K562 (cell line): ENCODE measurements at regions not wholly inside any gene's neighbourhood (a gene's known extent, or its start where the extent isn't known, plus 50 kb on each side); places are given as distances from the start of the nearest gene placed in this dataset.

Source experiments
- ATAC-seq: fragments of 200-7000 bp; cut with Tn5 transposase; 3 replicates; pipeline ENCODE4 v1.9.1; 2020; ENCODE audit warnings: moderate library complexity
- BruUV-seq: library from RNA; stranded (reverse); fragments of 400-500 nt; replicated peaks from 2 replicates; lab custom pipeline; 2021; lab: Mats Ljungman, UMichigan
- CTCF ChIA-PET: fragments of 300-600 bp; formaldehyde crosslinking; extraction: SDS; loops from one replicate; lab custom pipeline; 2021; ENCODE audit warnings: low intra/inter-chr PET ratio; lab: Yijun Ruan, JAX
- POLR2A ChIA-PET: fragments of 300-600, 350-650 bp; sonication (Branson Sonifier 250); formaldehyde crosslinking; extraction: SDS; loops from one replicate; lab custom pipeline; 2021; ENCODE audit warnings: antibody characterized with exemption, inconsistent platforms; lab: Yijun Ruan, JAX
- DNase-seq, 4 experiments: peaks; one replicate each; pipeline versions ENCODE4 v3.0.0 to v3.0.0-alpha.2; 2011 to 2018; ENCODE audit warnings: low spot score in 3 of 4, mixed read lengths in 3 of 4; ENCODE audit errors: extremely low read depth in 1 of 4
- FAIRE-seq: peaks from 2 replicates; lab custom pipeline; 2011; peaks lifted over from hg19 to GRCh38; lab: Jason Lieb, UNC
- H2AFZ ChIP-seq: 2 replicates; pipeline ENCODE4 v1.6.0; 2011; ENCODE audit warnings: low read depth, low read length, control low read depth, inconsistent platforms
- H3K27ac ChIP-seq: fragments of 200-600 bp; 3 replicates; pipeline ENCODE4 v1.8.0; 2011; ENCODE audit warnings: low read depth, mild to moderate bottlenecking, control low read depth, inconsistent platforms, low read length, moderate library complexity, mixed read lengths; ENCODE audit errors: extremely low read depth
- H3K27me3 ChIP-seq, 2 experiments: fragments of 300-600 bp in 1 of 2; 2 replicates in 1 of 2; 3 replicates in 1 of 2; pipeline versions ENCODE4 v1.6.0 to v1.8.0; 2011; ENCODE audit warnings: inconsistent platforms in 2 of 2, low read length in 2 of 2, mild to moderate bottlenecking in 1 of 2, mixed read lengths in 1 of 2, moderate library complexity in 1 of 2; ENCODE audit not compliant: control insufficient read depth in 2 of 2, insufficient read depth in 2 of 2
- H3K36me3 ChIP-seq: fragments of 300-600 bp; 3 replicates; pipeline ENCODE4 v1.8.0; 2011; ENCODE audit warnings: mild to moderate bottlenecking, low read length, inconsistent platforms; ENCODE audit not compliant: control insufficient read depth, insufficient read depth
- H3K4me1 ChIP-seq, 2 experiments: fragments of 200-600 bp in 1 of 2; replicated peaks in 1 of 2; 2 replicates in 1 of 2; 3 replicates in 1 of 2; pipeline versions ENCODE4 v1.5.1 to v1.8.0; 2011; ENCODE audit warnings: inconsistent platforms in 2 of 2, low read length in 2 of 2, mild to moderate bottlenecking in 1 of 2, mixed read lengths in 1 of 2, moderate library complexity in 1 of 2; ENCODE audit not compliant: control insufficient read depth in 2 of 2, insufficient read depth in 2 of 2
- H3K4me2 ChIP-seq: 2 replicates; pipeline ENCODE4 v1.6.1; 2011; ENCODE audit warnings: low read length, control low read depth, inconsistent platforms, mixed read lengths; ENCODE audit not compliant: insufficient read depth
- H3K4me3 ChIP-seq: fragments of 200-600 bp; sonication (generic), shearing (Covaris generic); 2 replicates; pipeline ENCODE4 v1.5.1; 2016; ENCODE audit warnings: control low read depth, inconsistent platforms
- H3K79me2 ChIP-seq: fragments of 200-600 bp; 3 replicates; pipeline ENCODE4 v1.8.0; 2011; ENCODE audit warnings: low read length, inconsistent platforms; ENCODE audit not compliant: control insufficient read depth, insufficient read depth
- H3K9ac ChIP-seq, 2 experiments: 2 replicates each; pipeline versions ENCODE4 v1.6.0 to v1.6.1; 2011; ENCODE audit warnings: low read depth in 2 of 2, low read length in 2 of 2, control low read depth in 1 of 2, inconsistent platforms in 1 of 2, mild to moderate bottlenecking in 1 of 2, mixed read lengths in 1 of 2; ENCODE audit not compliant: insufficient read depth in 1 of 2
- H3K9me1 ChIP-seq: one replicate; pipeline ENCODE4 v1.6.0; 2011; ENCODE audit warnings: inconsistent platforms, mild to moderate bottlenecking, low read length, moderate library complexity; ENCODE audit not compliant: control insufficient read depth, insufficient read depth
- H3K9me3 ChIP-seq: replicated peaks from 2 replicates; pipeline ENCODE4 v1.5.1; 2011; ENCODE audit warnings: low read depth, low read length, inconsistent platforms; ENCODE audit not compliant: control insufficient read depth, insufficient read depth
- H4K20me1 ChIP-seq: replicated peaks from 2 replicates; pipeline ENCODE4 v1.6.1; 2011; ENCODE audit warnings: low read length, inconsistent platforms, mixed read lengths; ENCODE audit not compliant: control insufficient read depth, insufficient read depth
- ETV1 ChIP-seq: fragments of 450-650 bp; conservative IDR thresholded peaks from 2 replicates; pipeline ENCODE4 v1.6.1; 2016; ENCODE audit warnings: missing genetic modification characterization, control low read depth, low read depth, missing compliant biosample characterization
- FOS ChIP-seq: IDR thresholded peaks from 3 replicates; pipeline ENCODE4 v1.6.1; 2011; ENCODE audit not compliant: insufficient read length; ENCODE audit errors: extremely low read depth
- GTF2E2 ChIP-seq: fragments of 200-800 bp; sonication (Bioruptor generic); IDR thresholded peaks from 2 replicates; pipeline ENCODE4 v1.6.1; 2016; ENCODE audit warnings: missing genetic modification characterization, missing compliant biosample characterization
- HEY1 ChIP-seq: fragments of 250-450 bp; sonication (Bioruptor Pico); IDR thresholded peaks from 2 replicates; pipeline ENCODE4 v1.5.0; 2020; ENCODE audit warnings: mild to moderate bottlenecking, moderate library complexity, borderline replicate concordance
- LCOR ChIP-seq: sonication (generic); formaldehyde crosslinking; IDR thresholded peaks from 2 replicates; pipeline ENCODE4 v1.8.0; 2022; ENCODE audit warnings: mild to moderate bottlenecking, missing genetic modification reagents
- NFE2L1 ChIP-seq: fragments of 450-650 bp; IDR thresholded peaks from 2 replicates; pipeline ENCODE4 v1.6.1; 2016; ENCODE audit warnings: missing genetic modification characterization, low read depth, mild to moderate bottlenecking, missing compliant biosample characterization, moderate library complexity, borderline replicate concordance
- SMARCA4 ChIP-seq: fragments of 450-650 bp; IDR thresholded peaks from 2 replicates; pipeline ENCODE4 v1.6.1; 2016
- TEAD1 ChIP-seq, 2 experiments: fragments of 450-650 bp in 1 of 2; sonication (generic) in 1 of 2; formaldehyde crosslinking; IDR thresholded peaks; 2 replicates each; pipeline versions ENCODE4 v1.4.0 to v1.8.0; 2020 to 2022; ENCODE audit warnings: mild to moderate bottlenecking in 2 of 2, missing genetic modification reagents in 1 of 2
- ZSCAN29 ChIP-seq: fragments of 450-650 bp; IDR thresholded peaks from 2 replicates; pipeline ENCODE4 v1.6.1; 2017
- WGBS: fragments of 100-300 bp; shearing (Covaris generic); methylation state at CpG from one replicate; pipeline ENCODE4 v1.1.6; 2016; ENCODE audit warnings: low coverage, mixed read lengths; ENCODE audit not compliant: insufficient coverage; ENCODE audit errors: missing lambda C conversion rate; 5-methylcytosine and 5-hydroxymethylcytosine counted together
- in situ Hi-C: fragments of 300-500 bp; cut with MboI; formaldehyde crosslinking; loops from 4 replicates; pipeline ENCODE4 v1.15.0; 2018; ENCODE audit warnings: inconsistent platforms, mixed read lengths
- intact Hi-C: fragments of 100-400 bp; cut with micrococcal nuclease; formaldehyde crosslinking; loops from 2 replicates; pipeline ENCODE4 v1.14.2; 2022
- TF ChIP-seq, protein P1 (sequence below), 2 experiments: fragments of 450-650 bp; IDR thresholded peaks; 2 replicates each; pipeline ENCODE4 v1.6.1; 2016; ENCODE audit warnings: mild to moderate bottlenecking in 2 of 2, borderline replicate concordance in 1 of 2, low read depth in 1 of 2, moderate library complexity in 1 of 2

DNA sequence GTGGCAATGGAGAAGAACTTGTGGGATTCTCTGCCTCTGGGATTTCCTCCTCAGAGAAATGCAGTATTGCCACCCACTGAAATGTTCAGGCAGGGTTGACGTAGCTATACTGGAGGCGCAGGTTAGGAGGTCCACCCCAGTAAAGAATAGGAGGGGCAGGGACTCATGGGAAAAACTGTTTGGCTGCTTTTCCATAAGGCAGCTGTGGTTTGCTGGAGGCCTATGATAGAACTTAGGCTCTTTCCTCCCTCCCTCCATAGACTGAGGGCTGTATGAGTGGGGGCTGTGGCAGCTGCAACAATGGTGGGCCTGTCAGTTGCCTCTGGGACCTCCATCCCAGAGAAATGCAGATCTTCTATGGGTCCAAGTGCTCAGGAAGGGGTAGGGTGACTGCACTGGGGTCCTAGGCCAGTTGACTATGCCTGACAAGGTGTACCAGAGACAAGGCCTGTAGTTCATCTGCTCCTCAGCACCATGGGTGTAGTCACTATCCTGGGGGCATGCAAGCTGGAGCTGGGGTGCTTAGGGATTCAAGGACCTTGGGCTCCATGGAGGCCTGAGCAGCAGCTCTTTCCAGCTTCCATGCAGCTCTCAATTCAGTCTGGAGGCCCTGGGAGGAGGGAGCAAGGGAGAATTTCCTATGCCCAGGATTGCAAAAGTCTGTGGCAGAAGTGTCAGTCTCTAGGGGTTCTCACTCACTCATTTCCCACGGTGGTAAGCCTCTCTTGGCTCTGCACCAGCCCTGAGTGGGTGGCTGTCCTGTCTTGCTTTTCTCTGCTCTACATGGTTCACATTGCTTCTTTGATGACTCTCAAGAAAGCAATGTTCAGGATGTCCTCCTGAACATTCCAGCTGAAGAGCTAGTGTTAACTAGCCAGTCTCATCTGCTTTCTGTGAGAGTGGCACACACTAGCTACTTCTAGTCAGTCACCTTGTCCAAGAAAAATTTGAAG is 353.0 kb downstream of the IDS start (continued):
- TF ChIP-seq ETV1 (tag) (no peak), HEY1 (CRISPR knock-in tag) (no peak)

DNA sequence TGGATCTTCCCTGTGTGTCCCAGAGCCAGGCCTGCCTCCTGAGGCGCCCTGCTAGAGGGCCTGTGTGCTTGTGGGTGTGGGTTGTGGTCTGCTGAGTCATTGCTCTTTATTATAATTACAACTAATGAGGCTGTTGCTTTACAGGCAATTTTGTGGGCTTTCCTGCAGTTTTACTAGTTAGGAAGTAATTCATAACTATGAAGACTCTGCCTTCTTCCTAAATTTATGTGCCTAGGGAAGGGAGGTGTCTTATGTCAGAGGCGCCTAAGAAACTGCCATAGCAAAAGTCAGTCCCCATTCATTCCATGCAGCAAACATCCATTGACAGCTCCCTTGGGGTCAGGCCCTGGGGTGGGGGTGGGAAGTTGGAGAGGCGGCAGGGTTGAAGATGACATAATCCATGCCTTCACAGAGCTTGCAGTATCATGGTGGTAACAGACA is 359.2 kb downstream of the IDS start:
- 0% methylated on average over 2 of the region's 3 CpGs for WGBS
- no peaks in the 10 kb centered on the region for H3K9me3 ChIP-seq
- H3K4me2 ChIP-seq: no peak overlapping the region
- FAIRE-seq: no peak
- H3K9me1 ChIP-seq: no peaks in the 10 kb centered on the region
- no peak overlapping the region for H2AFZ ChIP-seq
- ATAC-seq: no peak
- H3K27ac ChIP-seq: no peak overlapping the region
- ChIA-PET POLR2A (no interaction called here), CTCF (no interaction called here)
- DNase-seq: peak in 1 of 4 experiments; percentile 9
- H3K27me3 ChIP-seq: no peaks in the 10 kb centered on the region
- intact Hi-C loops (no loop called here), in situ Hi-C loops (no loop called here)
- H4K20me1 ChIP-seq: no peaks in the 10 kb centered on the region
- no peaks in the 10 kb centered on the region for H3K79me2 ChIP-seq
- no TSS peak for BruUV-seq
- no peaks in the 10 kb centered on the region for H3K36me3 ChIP-seq
- no peaks in the 10 kb centered on the region for H3K4me1 ChIP-seq
- H3K9ac ChIP-seq: no peak overlapping the region
- H3K4me3 ChIP-seq: no peak overlapping the region
- no peak for TF ChIP-seq LCOR (CRISPR knock-in tag)
- TF ChIP-seq FOS: no peak
- no peak for TF ChIP-seq TEAD1 (CRISPR knock-in tag; IDR thresholded peaks at IDR 0.05)
- TF ChIP-seq ZSCAN29: no peak
- TF ChIP-seq GTF2E2 (tag): no peak
- TF ChIP-seq NFE2L1: no peak
- TF ChIP-seq SMARCA4: no peak
- TF ChIP-seq, protein P1, sequence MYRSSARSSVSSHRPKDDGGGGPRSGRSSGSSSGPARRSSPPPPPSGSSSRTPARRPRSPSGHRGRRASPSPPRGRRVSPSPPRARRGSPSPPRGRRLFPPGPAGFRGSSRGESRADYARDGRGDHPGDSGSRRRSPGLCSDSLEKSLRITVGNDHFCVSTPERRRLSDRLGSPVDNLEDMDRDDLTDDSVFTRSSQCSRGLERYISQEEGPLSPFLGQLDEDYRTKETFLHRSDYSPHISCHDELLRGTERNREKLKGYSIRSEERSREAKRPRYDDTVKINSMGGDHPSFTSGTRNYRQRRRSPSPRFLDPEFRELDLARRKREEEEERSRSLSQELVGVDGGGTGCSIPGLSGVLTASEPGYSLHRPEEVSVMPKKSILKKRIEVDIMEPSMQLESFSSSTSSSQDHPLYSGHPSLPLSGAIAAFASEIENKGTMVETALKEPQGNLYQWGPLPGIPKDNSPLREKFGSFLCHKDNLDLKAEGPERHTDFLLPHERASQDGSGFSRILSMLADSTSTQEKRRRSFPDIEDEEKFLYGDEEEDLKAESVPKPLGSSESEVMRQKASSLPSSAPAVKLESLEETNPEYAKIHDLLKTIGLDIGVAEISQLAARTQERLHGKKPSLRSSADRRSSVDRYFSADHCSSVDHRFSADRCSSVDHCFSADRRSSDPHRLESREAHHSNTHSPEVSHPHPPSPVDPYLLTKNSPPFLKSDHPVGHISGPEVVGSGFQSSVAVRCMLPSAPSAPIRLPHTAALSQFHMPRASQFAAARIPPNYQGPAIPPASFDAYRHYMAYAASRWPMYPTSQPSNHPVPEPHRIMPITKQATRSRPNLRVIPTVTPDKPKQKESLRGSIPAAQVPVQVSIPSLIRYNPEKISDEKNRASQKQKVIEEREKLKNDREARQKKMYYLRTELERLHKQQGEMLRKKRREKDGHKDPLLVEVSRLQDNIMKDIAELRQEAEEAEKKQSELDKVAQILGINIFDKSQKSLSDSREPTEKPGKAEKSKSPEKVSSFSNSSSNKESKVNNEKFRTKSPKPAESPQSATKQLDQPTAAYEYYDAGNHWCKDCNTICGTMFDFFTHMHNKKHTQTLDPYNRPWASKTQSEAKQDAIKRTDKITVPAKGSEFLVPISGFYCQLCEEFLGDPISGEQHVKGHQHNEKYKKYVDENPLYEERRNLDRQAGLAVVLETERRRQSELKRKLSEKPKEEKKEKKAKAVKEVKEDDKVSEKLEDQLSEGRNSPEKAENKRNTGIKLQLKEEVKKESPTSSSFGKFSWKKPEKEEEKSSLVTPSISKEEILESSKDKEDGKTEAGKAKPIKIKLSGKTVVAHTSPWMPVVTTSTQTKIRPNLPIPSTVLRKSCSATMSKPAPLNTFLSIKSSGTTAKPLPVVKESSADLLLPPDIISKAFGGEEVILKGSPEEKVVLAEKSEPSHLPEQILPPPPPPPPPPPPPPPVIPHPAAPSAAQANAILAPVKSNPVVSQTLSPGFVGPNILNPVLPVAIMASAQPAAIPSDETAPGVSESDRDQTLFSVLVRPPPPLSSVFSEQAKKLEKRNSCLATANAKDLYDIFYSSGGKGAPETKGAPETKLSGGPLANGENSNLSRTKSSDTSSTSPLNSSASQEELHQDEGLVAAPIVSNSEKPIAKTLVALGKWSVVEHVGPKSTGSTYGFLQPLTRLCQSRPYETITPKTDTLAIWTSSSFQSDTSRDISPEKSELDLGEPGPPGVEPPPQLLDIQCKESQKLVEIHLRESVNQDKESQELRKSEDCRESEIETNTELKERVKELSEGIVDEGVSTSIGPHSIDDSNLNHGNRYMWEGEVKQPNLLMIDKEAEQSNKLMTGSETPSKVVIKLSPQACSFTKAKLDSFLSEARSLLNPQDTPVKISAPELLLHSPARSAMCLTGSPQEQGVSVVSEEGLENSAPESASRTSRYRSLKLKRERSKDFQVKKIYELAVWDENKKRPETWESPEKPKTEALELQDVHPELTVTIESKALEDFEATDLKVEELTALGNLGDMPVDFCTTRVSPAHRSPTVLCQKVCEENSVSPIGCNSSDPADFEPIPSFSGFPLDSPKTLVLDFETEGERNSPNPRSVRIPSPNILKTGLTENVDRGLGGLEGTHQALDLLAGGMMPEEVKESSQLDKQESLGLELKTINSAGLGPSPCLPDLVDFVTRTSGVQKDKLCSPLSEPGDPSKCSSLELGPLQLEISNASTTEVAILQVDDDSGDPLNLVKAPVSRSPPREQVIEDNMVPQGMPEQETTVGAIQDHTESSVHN (IDR thresholded peaks at IDR 0.05; ENCODE audit: borderline replicate concordance in 1 of 2, low read depth in 1 of 2): no peak
